ENCODE measurements at regions not wholly inside any gene's neighbourhood (a gene's known extent, or its start where the extent isn't known, plus 50 kb on each side); places are given as distances from the start of the nearest gene placed in this dataset.

DNA sequence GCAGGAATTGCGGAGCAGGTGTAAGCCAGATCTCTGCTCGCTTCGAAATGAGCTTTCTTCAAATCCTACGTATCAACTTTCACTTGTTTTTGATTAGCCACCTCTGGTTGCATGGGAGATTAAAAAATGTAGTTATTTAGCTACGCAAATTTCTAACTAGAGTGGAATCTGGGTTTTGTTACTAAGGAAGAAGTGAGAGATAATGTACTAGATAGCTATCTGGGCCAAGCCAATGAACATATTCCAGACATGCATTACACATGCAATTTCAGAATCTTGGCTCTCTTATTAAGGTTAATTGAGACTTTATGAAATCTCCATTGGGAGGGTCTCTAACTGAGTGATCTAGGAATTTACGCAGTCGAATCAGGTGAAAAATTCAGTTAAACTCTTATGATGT lies 765.7 kb downstream of the DIPK2A start:
- TF ChIP-seq, protein P1, sequence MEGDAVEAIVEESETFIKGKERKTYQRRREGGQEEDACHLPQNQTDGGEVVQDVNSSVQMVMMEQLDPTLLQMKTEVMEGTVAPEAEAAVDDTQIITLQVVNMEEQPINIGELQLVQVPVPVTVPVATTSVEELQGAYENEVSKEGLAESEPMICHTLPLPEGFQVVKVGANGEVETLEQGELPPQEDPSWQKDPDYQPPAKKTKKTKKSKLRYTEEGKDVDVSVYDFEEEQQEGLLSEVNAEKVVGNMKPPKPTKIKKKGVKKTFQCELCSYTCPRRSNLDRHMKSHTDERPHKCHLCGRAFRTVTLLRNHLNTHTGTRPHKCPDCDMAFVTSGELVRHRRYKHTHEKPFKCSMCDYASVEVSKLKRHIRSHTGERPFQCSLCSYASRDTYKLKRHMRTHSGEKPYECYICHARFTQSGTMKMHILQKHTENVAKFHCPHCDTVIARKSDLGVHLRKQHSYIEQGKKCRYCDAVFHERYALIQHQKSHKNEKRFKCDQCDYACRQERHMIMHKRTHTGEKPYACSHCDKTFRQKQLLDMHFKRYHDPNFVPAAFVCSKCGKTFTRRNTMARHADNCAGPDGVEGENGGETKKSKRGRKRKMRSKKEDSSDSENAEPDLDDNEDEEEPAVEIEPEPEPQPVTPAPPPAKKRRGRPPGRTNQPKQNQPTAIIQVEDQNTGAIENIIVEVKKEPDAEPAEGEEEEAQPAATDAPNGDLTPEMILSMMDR (IDR thresholded peaks at IDR 0.05) = no peak
- no peak for TF ChIP-seq EP300 (IDR thresholded peaks at IDR 0.05)
- no peak for TF ChIP-seq POLR2AphosphoS5 (IDR thresholded peaks at IDR 0.05)
- TF ChIP-seq POLR2A (IDR thresholded peaks at IDR 0.05) = no peak

All from sigmoid colon (tissue), 4 donors.